ENCODE measurements at regions not wholly inside any gene's neighbourhood (a gene's known extent, or its start where the extent isn't known, plus 50 kb on each side); places are given as distances from the start of the nearest gene placed in this dataset.

DNA sequence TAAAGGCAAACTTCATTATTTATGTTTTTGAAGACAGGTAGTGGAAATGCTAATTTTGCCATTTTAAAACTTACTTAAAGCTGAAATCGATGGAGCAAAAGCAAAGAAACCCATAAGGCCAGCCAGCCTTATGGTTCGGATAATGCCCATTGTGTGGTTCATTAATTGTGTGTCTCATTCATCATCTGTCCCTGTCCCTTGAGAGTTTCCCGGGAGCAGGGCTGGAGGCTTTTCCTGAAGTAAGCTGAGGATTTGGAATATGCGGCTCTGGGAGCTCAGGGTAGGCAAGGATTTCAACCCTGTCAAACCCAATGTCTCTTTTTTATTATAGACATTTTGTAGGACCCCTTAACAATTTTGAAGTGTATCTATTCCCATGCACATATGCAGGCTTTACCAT, 790.0 kb upstream of the KIRREL3 start:
- TF ChIP-seq POLR2A (IDR thresholded peaks at IDR 0.05) = no peak
- TF ChIP-seq, protein P1, sequence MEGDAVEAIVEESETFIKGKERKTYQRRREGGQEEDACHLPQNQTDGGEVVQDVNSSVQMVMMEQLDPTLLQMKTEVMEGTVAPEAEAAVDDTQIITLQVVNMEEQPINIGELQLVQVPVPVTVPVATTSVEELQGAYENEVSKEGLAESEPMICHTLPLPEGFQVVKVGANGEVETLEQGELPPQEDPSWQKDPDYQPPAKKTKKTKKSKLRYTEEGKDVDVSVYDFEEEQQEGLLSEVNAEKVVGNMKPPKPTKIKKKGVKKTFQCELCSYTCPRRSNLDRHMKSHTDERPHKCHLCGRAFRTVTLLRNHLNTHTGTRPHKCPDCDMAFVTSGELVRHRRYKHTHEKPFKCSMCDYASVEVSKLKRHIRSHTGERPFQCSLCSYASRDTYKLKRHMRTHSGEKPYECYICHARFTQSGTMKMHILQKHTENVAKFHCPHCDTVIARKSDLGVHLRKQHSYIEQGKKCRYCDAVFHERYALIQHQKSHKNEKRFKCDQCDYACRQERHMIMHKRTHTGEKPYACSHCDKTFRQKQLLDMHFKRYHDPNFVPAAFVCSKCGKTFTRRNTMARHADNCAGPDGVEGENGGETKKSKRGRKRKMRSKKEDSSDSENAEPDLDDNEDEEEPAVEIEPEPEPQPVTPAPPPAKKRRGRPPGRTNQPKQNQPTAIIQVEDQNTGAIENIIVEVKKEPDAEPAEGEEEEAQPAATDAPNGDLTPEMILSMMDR (IDR thresholded peaks at IDR 0.05) = no peak

Measured in uterus (tissue), 2 donors.